Brain pericyte (primary cell): ENCODE measurements at regions not wholly inside any gene's neighbourhood (a gene's known extent, or its start where the extent isn't known, plus 50 kb on each side); places are given as distances from the start of the nearest gene placed in this dataset.
"Not testable (repeated sequence)": the region's sequence is repeated elsewhere in the genome, so short reads cannot be mapped to it uniquely, and the experiment has no call there.

Experiments used
- DNase-seq: peaks from one replicate; pipeline ENCODE4 v3.0.0-alpha.2; 2012; ENCODE audit warnings: low read depth, low spot score

- DNase-seq = no peak
Observed at GRCh38 chr15:60134609-60135008, 130.5 kb downstream of the FOXB1 start.

GRCh38 chr15:60135961-60136360, 131.8 kb downstream of the FOXB1 start:
- no peak for DNase-seq

DNA sequence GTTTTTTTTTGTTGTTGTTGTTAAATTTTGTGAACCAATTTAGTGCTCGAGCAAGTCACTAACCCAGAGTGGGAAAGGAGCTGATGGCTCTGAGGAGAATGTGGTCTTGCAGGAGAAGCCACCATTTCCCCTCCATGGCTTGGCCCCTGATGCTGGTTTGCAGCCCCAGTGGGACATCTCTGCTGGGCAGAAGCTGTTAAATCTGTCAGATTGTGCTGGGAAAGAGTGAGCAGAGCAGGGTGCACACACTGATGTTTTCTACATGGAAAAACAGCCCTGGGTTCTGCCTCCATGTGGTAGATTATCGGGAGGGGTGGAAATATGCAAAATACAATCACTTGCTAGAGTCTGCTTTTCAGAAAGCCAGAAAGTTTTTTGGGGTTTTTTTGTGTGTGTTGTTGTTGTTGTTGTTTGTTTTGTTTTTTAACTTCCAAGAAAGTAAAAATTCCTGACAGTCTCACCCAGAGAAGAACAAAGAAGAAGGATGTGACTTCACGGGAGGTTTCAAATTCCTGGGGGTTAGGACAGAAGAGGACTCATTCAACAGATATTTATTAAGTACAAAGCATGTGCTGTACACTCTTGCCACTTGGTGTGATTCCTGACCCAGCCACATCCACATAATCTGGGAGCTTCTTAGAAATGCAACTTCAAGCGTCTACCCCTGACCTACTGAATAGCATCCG, 133.7 kb downstream of the FOXB1 start:
- DNase-seq = no peak

GRCh38 chr15:60138397-60138968, 134.4 kb downstream of the FOXB1 start:
- DNase-seq = no peak

DNA sequence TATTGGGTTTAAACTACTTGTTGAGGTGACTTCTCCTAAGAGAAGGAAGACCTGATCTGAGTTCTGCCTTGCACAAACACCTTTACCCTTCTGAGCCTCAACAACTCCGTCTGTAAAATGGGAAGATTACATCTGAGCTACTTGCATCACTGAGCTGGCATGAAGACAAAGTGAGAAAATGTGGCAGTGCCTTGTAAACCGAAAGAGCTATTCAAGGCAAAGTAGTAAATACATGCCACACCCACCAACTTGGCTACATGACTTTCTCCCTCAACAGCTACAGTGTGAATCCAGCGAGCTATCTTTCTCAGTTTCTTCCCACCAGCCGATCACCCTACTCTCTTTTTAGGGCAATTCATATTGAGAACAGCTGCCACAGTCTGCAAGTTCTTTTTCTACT, 148.3 kb downstream of the FOXB1 start:
- DNase-seq = no peak

DNA sequence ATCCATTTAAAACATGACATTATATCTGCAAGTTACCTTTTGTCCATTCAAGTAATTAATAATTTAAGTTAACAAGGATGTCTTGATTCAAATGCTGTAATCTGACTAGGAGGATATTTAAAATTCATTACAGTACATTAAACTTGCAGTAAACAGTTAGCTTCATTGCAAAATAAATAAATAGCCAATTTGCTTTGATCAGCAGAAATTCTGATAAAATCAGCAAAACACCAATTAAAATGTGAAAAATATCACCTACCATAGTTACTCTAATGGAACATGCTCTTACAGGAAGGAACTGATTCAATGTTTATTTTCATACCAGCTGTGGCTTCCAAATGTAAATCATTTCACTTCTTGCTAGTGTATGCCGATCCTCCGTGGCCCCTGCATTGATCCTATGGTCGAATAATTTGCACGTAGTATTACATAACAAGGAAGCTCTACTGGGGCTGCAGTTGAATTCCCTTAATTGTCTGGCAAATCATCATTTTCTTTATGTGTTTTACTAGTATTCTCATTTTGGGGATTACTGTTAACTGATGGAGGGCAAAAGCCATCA, 150.7 kb downstream of the FOXB1 start:
- DNase-seq = no peak

GRCh38 chr15:60155661-60156060, 151.6 kb downstream of the FOXB1 start:
- no peak for DNase-seq

DNA sequence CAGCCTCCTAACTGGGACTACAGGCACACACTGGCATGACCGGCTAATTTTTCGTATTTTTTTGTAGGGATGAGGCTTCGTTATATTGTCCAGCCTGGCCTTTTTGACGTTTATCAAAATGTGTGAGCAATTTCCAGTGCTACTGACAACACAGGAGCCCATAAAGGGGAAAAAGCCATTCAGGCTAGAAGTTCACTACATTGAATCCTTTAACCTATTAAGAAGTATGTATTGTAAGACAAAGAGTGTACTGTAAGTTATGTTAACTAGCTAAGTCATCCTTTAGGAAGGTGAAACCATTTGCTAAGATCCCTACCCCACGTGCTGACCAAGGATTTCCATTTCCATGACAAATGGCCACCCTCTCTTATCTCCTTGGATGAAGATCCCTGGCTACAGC, 156.8 kb downstream of the FOXB1 start:
- DNase-seq = no peak

DNA sequence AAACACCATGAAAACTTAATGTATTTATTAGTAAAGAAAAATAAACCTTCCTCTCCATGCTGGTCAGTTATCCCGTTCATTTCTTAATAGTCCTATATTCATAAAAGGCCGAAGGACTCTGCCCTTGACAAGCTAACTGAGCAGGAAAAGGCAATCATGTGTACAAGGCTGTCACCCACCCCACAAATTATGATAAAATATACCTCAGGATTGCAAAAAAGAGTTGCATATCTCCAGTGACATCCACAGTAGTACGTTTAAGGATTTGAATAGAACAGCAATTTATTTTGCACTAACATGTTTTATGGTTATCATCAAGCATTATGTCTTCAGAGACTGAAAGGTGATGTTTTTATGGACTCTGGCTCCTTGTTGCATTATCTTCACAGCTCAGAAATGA, 157.6 kb downstream of the FOXB1 start:
- DNase-seq = no peak

DNA sequence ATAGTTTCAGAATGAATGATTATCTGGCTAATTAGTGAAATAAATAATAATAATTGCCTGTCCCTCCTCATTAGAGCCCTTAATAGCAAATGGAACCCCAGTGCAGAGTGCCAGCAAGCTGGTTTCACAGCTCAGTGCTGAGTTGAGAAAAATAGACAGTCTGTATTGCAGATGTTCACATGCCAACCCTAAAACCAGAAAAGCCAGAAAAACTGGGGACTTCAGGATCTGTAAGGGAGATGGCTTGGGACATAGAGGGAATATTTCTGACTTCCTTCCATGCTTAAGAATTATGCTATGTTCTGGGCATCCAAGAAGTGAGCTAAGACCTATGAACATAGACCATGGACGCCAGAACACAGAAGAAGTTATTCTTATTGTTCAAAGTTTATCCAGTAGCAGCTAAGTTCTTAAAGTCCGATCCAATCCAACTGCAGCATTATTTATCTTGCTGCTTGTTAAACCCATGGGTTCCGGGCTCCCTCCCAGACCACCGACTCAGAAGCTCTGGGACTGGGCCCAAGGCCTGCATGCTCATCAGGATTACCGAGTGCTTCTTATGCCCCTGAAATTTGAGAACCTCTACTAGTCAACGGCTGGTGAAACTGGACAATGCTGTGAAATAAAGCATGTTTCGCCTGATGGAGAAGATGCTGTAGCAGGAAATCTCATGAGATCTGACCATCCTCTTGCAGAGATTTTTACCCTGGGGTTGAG, 158.3 kb downstream of the FOXB1 start:
- DNase-seq = no peak

GRCh38 chr15:60162968-60163355, 158.9 kb downstream of the FOXB1 start:
- DNase-seq = no peak

DNA sequence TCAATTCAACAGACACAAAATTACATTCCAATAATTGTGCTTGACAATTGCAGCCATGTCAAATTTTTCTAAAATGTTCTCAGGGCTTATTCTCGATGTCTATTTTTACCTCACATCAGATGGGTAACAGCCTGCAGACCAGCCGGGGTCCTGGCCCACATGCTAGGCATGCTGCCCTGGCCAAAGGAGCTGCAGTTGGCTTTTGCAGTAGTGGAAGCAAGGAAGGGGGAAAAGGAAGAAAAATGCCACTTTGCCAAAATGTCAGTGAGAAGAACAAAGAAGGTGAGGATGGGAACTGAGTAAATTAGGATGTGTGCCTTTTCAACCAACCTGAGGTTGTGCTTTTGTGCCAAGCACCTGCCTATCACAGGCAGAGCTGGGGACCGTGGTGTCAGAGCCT, 161.0 kb downstream of the FOXB1 start:
- no peak for DNase-seq

- no peak for DNase-seq
Observed at GRCh38 chr15:60172143-60172542, 168.0 kb downstream of the FOXB1 start.

DNA sequence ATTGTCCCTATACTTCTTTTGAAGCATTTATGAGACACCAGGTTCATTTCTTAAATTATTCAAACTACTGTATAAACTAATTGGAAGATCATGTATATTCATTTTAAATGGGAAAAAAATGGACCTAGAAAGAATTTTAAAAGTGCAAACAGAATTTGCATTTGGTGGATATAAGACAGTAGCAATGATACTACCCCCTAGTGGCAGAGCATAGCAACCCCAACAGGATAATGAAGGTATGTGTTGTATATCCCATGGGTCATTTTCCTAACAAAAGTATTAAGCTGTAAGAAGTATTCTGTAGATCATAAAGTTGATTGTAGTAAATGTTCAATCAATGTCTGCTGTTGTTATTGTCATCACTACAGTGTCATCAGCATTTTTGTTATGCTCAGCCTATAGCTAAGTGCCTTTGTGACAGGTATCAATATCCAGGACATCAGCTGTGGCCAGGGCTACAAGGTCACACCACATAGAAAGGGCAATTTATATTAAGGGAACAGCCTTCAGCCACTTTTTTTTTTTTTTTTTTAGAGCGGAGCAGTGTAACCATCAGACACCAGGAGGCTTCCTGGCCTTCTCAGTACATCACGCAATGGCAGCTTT, 175.8 kb downstream of the FOXB1 start:
- DNase-seq = no peak

DNA sequence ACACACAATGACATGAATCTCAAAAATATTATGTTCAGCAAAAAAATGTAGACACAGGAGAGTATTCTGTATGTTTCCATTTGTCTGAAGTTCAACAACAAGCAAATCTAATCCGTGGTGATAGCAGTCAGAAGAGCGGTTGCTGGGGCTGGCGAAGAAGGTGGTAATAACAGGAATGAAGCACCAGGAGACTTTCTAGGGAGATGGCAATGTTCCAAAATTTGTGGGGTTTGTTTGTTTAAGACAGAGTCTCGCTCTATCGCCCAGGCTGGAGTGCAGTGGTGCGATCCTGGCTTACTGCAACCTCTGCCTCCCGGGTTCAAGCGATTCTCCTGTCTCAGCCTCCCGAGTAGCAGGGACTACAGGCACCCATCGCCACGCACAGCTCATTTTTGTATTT, 177.8 kb downstream of the FOXB1 start:
- DNase-seq = not testable (repeated sequence)

- DNase-seq = no peak
Observed at GRCh38 chr15:60183366-60183765, 179.3 kb downstream of the FOXB1 start.

DNA sequence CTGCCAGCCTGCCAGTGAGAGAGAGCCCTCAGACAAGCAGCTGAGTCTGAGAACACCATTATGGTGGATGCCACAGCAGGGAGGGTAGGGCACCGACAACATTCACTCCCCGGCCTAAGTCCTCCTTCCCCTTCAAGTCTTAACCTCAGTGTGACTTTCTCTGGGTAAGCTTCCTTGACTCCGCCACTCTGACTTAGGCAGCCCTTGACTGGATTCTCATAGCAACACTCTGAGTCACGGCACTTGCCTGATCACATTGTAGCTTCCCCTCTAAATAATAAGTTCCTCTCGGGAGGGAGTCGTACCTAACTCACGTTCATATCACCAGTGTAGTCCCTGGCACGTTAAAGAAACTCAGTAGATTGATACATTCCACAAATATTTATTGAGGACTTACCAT, 180.5 kb downstream of the FOXB1 start:
- DNase-seq = no peak

GRCh38 chr15:60191016-60191415, 186.9 kb downstream of the FOXB1 start:
- no peak for DNase-seq

DNA sequence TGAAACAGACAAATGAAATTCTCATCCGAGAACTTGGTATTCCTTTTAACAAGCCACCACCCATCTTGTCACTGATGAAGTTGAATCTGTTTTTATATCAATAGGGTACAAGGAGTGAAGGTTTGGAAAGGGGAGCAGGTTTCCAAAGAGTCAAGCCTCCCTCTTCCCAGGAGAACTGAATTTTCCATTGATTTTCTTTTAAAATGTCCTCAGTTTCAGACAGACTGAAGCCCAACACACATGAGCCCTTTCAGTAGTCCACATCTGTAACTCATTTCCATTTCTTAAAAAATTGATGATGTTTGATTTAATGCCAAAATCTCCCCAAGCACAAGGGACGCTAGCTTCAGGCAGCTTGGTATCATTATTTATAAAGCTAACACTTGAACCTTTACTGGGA, 187.7 kb downstream of the FOXB1 start:
- no peak for DNase-seq

GRCh38 chr15:60195611-60196010, 191.5 kb downstream of the FOXB1 start:
- no peak for DNase-seq

- no peak for DNase-seq
Observed at GRCh38 chr15:60204131-60204885, 193.5 kb downstream of the ANXA2 start.

DNA sequence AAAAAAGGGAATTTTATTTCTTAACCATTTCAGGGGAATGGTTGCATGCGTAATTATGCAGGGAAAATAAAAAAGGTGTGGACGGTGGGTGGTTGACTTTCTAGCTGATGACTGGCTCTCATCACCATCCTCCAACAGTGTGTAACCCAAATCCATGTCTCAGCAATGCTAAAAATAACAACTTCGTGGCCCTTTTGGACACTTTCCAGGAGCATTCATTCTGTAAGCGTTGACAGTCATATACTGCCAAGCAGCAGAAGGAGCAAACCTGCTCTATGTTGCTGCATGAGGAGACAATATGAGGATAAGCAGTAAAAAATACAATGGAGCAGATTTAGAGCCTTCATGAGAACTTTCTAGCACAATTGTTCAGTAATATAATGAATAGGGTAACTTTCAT, 189.1 kb downstream of the ANXA2 start:
- no peak for DNase-seq
